ENCODE measurements at regions not wholly inside any gene's neighbourhood (a gene's known extent, or its start where the extent isn't known, plus 50 kb on each side); places are given as distances from the start of the nearest gene placed in this dataset.
A peak's percentile ranks its signal among the peaks of the same experiment; 100 is the strongest.

- Histone ChIP-seq H3K27me3 (no peaks in the 10 kb centered on the region), H3K9me3 (peaks cover 0 to 8% of the 10 kb centered on the region in 2 donors), H3K4me1 (no peaks in the 10 kb centered on the region), H3K27ac (no peak overlapping the region), H3K36me3 (no peaks in the 10 kb centered on the region), H3K4me3 (no peak overlapping the region)
- no peak for TF ChIP-seq CTCF (IDR thresholded peaks at IDR 0.05)
- intact Hi-C loops (cut with DNase I) = no loop called here
- DNase-seq = no peak
- ATAC-seq = no peak
These were observed 1407.1 kb downstream of the SI start for GRCh38 chr3:163671201-163671600.

DNA sequence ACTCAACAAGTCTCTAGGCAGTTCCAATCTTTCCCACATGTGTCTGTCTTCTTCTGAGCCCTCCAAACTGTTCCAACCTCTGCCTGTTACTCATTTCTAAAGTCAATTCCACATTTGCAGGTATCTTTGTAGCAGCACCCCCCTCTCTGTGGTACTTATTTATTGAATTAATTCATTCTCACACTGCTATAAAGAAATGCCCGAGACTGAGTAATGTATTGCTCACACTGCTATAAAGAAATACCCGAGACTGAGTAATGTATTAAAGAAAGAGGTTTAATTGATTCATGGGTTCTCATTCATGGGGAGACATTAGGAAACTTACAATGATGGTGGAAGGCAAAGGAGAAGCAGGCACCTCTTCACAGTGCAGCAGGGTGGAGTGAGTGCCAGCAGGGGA, 1413.8 kb downstream of the SI start:
- H3K4me1 ChIP-seq = no peaks in the 10 kb centered on the region
- H3K36me3 ChIP-seq = no peaks in the 10 kb centered on the region
- ATAC-seq (no peak), DNase-seq (no peak)
- intact Hi-C loops (cut with DNase I) = no loop called here
- H3K27ac ChIP-seq = no peak overlapping the region
- no peak for TF ChIP-seq CTCF (IDR thresholded peaks at IDR 0.05)
- no peaks in the 10 kb centered on the region for H3K27me3 ChIP-seq
- no peak overlapping the region for H3K4me3 ChIP-seq
- H3K9me3 ChIP-seq = peaks cover 0 to 3% of the 10 kb centered on the region in 2 donors

- DNase-seq (no peak), ATAC-seq (no peak)
- TF ChIP-seq CTCF (IDR thresholded peaks at IDR 0.05) = no peak
- Histone ChIP-seq H3K27ac (no peak overlapping the region), H3K36me3 (no peaks in the 10 kb centered on the region), H3K4me1 (no peaks in the 10 kb centered on the region), H3K9me3 (peaks cover 0 to 15% of the 10 kb centered on the region in 2 donors), H3K4me3 (no peak overlapping the region), H3K27me3 (no peaks in the 10 kb centered on the region)
- intact Hi-C loops (cut with DNase I) = no loop called here
These were observed 1421.2 kb downstream of the SI start for GRCh38 chr3:163657088-163657487.

GRCh38 chr3:163655021-163655420, 1423.3 kb downstream of the SI start:
- Histone ChIP-seq H3K27me3 (no peaks in the 10 kb centered on the region), H3K27ac (no peak overlapping the region), H3K36me3 (no peaks in the 10 kb centered on the region), H3K4me1 (no peaks in the 10 kb centered on the region), H3K4me3 (no peak overlapping the region), H3K9me3 (peaks cover 0 to 15% of the 10 kb centered on the region in 2 donors)
- no peak for TF ChIP-seq CTCF (IDR thresholded peaks at IDR 0.05)
- ATAC-seq (no peak), DNase-seq (peak in 1 of 4 donors; percentile 30)
- intact Hi-C loops (cut with DNase I) = no loop called here

DNA sequence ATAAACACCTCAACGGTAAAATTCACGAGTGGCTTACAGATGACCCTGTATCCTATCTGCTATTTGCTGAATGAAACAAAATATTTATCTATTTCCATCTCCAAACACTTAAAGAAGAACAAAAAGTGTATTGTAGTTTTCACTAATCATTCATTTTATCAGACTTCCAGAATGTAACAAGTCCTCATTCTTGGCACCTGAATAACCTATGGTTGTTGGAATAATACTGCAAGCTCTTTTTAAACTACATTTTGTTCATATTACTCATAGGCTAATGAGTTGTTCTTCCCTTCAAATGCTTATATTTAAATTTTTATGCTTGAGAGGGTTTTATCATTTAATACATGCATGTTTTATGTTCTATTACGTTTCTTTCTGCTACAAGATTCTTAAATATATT, 1434.1 kb downstream of the SI start:
- H3K4me1 ChIP-seq = no peaks in the 10 kb centered on the region
- H3K27ac ChIP-seq = no peak overlapping the region
- ATAC-seq (no peak), DNase-seq (no peak)
- no peak overlapping the region for H3K4me3 ChIP-seq
- H3K36me3 ChIP-seq = no peaks in the 10 kb centered on the region
- intact Hi-C loops (cut with DNase I) = no loop called here
- no peaks in the 10 kb centered on the region for H3K27me3 ChIP-seq
- peaks cover 0 to 10% of the 10 kb centered on the region in 2 donors for H3K9me3 ChIP-seq
- no peak for TF ChIP-seq CTCF (IDR thresholded peaks at IDR 0.05)

Measured in left lung (tissue), 4 donors.